Activated B cell treated with CpG ODN at 0.5 μM for 24 hours (primary cell): ENCODE measurements at regions not wholly inside any gene's neighbourhood (a gene's known extent, or its start where the extent isn't known, plus 50 kb on each side); places are given as distances from the start of the nearest gene placed in this dataset.
A peak's percentile ranks its signal among the peaks of the same experiment; 100 is the strongest.
"Not testable (repeated sequence)": the region's sequence is repeated elsewhere in the genome, so short reads cannot be mapped to it uniquely, and the experiment has no call there.

Source experiments
- ATAC-seq: fragments of 200-7000 bp; cut with Tn5 transposase; one replicate; pipeline ENCODE4 v1.10.0; 2021; ENCODE audit warnings: low read depth, mild to moderate bottlenecking, moderate library complexity
- CTCF ChIA-PET: fragments of 350-600 bp; sonication (Branson Sonifier 250); formaldehyde crosslinking; loops from one replicate; lab custom pipeline; 2021; ENCODE audit warnings: antibody characterized with exemption; lab: Charles Lee
- POLR2A ChIA-PET: fragments of 350-600 bp; sonication (Branson Sonifier 250); formaldehyde crosslinking; loops from one replicate; lab custom pipeline; 2021; ENCODE audit warnings: antibody characterized with exemption; lab: Charles Lee
- DNase-seq: peaks from one replicate; pipeline ENCODE4 v3.0.0; 2022
- H3K27ac Mint-ChIP-seq: one replicate; pipeline ENCODE4 v1.8.0; 2020; ENCODE audit warnings: mixed read lengths
- H3K27me3 Mint-ChIP-seq: one replicate; pipeline ENCODE4 v1.8.0; 2021; ENCODE audit warnings: mixed read lengths
- H3K36me3 Mint-ChIP-seq: one replicate; pipeline ENCODE4 v1.8.0; 2021; ENCODE audit warnings: low read depth, mixed read lengths
- H3K4me1 Mint-ChIP-seq: one replicate; pipeline ENCODE4 v1.8.0; 2021; ENCODE audit warnings: mixed read lengths
- H3K4me3 Mint-ChIP-seq: one replicate; pipeline ENCODE4 v1.8.0; 2020; ENCODE audit warnings: mild to moderate bottlenecking, mixed read lengths
- H3K9me3 Mint-ChIP-seq: one replicate; pipeline ENCODE4 v1.8.0; 2020; ENCODE audit warnings: mixed read lengths
- intact Hi-C: fragments of 100-400 bp; cut with micrococcal nuclease; formaldehyde crosslinking; loops from one replicate; pipeline ENCODE4 v1.15.1; 2024
- TF ChIP-seq, protein P1 (sequence below): fragments of 200-600 bp; IDR thresholded peaks from one replicate; pipeline ENCODE4 v1.8.0; 2022; ENCODE audit warnings: antibody characterized with exemption, mild to moderate bottlenecking

DNA sequence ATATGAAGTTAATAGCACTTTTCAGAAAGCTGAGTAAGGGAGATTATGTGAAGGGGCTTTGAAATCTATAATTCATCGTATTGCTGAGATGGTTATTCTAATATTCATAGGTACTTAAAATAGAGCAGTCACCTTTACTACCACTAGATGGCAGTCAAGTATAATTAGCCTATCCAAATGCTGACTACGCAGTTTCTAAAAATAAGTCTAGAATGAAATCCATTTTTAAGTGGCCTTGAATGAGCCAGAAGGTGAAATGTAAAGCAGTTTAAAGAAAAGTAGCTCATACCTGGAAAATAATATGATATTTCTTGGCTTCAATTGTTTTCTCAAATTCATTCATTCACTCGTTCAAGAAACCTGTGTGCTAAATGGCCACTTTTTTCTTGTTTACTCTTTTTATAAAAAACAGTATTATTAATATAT, 1277.1 kb downstream of the GATA3 start:
- DNase-seq, result no peak
- H3K9me3 Mint-ChIP-seq, result no peaks in the 10 kb centered on the region

DNA sequence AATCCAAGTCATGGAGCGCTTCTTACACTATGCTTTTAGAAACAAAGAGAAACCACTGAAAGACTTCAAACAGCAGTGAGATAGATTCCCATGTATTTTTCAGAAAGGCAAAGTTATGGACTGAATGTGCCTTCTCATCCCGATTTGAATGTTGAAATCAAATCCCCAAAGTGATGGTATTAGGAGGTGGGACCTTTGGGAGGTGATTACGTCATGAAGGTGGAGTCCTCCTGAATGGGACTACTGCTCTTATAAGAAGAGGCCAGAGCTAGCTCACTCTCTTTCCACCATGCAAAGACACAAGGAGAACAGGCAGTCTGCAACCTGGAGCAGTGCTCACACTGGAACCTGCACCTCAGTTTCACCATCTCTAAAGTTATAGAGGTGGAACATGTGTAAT, 1279.8 kb downstream of the GATA3 start:
- Mint-ChIP-seq H3K9me3 (no peaks in the 10 kb centered on the region), H3K4me3 (no peak overlapping the region), H3K4me1 (no peaks in the 10 kb centered on the region), H3K27me3 (peaks cover 2% of the 10 kb centered on the region), H3K27ac (no peak overlapping the region), H3K36me3 (no peaks in the 10 kb centered on the region)
- TF ChIP-seq, protein P1, sequence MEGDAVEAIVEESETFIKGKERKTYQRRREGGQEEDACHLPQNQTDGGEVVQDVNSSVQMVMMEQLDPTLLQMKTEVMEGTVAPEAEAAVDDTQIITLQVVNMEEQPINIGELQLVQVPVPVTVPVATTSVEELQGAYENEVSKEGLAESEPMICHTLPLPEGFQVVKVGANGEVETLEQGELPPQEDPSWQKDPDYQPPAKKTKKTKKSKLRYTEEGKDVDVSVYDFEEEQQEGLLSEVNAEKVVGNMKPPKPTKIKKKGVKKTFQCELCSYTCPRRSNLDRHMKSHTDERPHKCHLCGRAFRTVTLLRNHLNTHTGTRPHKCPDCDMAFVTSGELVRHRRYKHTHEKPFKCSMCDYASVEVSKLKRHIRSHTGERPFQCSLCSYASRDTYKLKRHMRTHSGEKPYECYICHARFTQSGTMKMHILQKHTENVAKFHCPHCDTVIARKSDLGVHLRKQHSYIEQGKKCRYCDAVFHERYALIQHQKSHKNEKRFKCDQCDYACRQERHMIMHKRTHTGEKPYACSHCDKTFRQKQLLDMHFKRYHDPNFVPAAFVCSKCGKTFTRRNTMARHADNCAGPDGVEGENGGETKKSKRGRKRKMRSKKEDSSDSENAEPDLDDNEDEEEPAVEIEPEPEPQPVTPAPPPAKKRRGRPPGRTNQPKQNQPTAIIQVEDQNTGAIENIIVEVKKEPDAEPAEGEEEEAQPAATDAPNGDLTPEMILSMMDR, result no peak
- DNase-seq (no peak), ATAC-seq (no peak)
- intact Hi-C loops, result no loop called here
- POLR2A ChIA-PET, result no interaction called here
- CTCF ChIA-PET, result no interaction called here

More for the DNA sequence above, 1277.1 kb downstream of the GATA3 start:
- ChIA-PET POLR2A (no interaction called here), CTCF (interaction anchor here (0.8 to 1.6 kb wide), 3 partner anchors 9 to 11 kb away, joined by 3 to 5 read pairs (median 3); no protein-coding TSS in a partner anchor)
- intact Hi-C loops, result loop anchor here (1.0 kb wide), 2 partner anchors 1346 to 1939 kb away; no protein-coding TSS in a partner anchor
- Mint-ChIP-seq H3K4me1 (no peaks in the 10 kb centered on the region), H3K36me3 (no peaks in the 10 kb centered on the region), H3K4me3 (no peak overlapping the region), H3K27me3 (no peaks in the 10 kb centered on the region), H3K27ac (no peak overlapping the region)
- TF ChIP-seq, protein P1, result peak; percentile 80
- peak; percentile 54 for ATAC-seq

DNA sequence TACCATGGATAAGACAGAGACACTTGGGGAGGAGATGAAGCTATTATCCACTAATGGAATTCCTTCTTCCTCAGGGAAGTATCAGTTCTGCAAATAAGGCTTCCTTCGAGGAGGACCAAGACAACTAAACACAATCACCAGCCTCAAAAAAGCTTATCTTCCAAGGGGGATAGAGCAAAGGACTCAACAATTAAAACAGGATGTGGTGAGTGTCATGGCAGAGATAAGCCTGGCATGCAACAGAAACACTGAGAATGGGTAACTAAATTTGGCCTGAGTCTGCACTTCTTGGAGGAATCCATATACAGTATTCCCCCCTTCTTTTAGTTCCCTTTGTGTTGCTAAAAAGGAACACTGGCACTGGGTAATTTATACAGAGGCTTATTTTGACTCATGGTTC, 1285.2 kb downstream of the GATA3 start:
- no peak overlapping the region for H3K27ac Mint-ChIP-seq
- H3K4me1 Mint-ChIP-seq, result no peaks in the 10 kb centered on the region
- ATAC-seq, result no peak
- ChIA-PET CTCF (no interaction called here), POLR2A (no interaction called here)
- TF ChIP-seq, protein P1, result no peak
- intact Hi-C loops, result no loop called here
- DNase-seq, result no peak
- H3K27me3 Mint-ChIP-seq, result peaks cover 2% of the 10 kb centered on the region
- H3K36me3 Mint-ChIP-seq, result no peaks in the 10 kb centered on the region
- no peak overlapping the region for H3K4me3 Mint-ChIP-seq
- H3K9me3 Mint-ChIP-seq, result no peaks in the 10 kb centered on the region

DNA sequence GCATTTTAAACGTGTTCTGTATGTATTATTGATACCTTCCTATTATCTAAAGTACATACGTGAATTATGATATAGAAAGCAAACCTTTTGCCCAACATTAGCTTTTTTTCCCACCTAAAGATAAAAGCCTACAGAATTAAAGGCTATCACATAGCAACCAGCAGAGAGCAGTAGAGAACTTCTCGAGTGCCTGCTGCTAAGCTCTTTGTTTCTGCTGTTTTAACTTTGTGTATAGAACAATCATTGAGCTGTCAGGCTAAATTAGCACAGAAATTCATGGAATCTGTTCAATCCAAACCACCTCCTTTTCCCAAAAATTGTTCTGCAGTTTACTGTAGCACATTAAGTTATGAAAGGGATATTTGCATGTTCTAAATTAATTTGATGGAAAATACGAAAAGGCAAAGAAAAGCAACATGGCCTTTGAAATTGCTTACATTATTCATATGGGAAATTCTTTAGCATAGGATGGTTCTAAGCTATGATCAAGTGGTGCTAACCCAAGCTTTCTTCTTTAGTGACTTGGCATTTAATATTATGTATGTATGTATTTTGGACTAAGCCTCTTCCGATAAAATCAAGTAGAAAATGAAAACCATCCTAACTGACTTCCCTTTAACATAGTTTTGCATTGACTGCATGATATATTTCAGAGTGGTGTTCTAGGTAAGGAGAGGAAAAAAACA, 1288.5 kb downstream of the GATA3 start:
- no peak overlapping the region for H3K27ac Mint-ChIP-seq
- ChIA-PET CTCF (interaction anchor here (0.6 to 1.3 kb wide), 4 partner anchors 585 to 1928 kb away, joined by 3 to 7 read pairs (median 4); no protein-coding TSS in a partner anchor), POLR2A (no interaction called here)
- no peaks in the 10 kb centered on the region for H3K27me3 Mint-ChIP-seq
- DNase-seq (no peak), ATAC-seq (no peak)
- peaks cover 9% of the 10 kb centered on the region for H3K9me3 Mint-ChIP-seq
- intact Hi-C loops, result no loop called here
- H3K4me3 Mint-ChIP-seq, result no peak overlapping the region
- no peaks in the 10 kb centered on the region for H3K4me1 Mint-ChIP-seq
- no peaks in the 10 kb centered on the region for H3K36me3 Mint-ChIP-seq
- TF ChIP-seq, protein P1, result no peak

DNA sequence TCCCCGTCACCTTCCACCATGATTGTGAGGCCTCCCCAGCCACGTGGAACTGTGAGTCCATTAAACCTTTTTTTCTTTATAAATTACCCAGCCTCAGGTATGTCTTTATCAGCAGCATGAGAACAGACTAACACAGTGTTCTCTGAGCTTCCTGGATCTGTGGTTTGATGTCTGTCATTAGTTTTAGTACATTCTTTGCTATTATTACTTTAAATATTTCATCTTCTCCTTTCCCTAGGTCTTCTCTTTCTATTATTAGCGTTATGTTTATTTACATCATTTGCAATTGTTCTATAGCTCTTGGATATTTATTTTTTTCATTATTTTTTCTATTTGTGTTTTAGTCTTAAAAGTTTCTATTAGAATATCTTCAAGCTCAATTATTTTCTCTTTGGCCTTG, 1293.4 kb downstream of the GATA3 start:
- ATAC-seq, POLR2A ChIA-PET, intact Hi-C loops, DNase-seq, H3K4me1 Mint-ChIP-seq, H3K27me3 Mint-ChIP-seq, H3K9me3 Mint-ChIP-seq, H3K27ac Mint-ChIP-seq, H3K36me3 Mint-ChIP-seq, H3K4me3 Mint-ChIP-seq, CTCF ChIA-PET: not testable (repeated sequence)
